ENCODE measurements at regions not wholly inside any gene's neighbourhood (a gene's known extent, or its start where the extent isn't known, plus 50 kb on each side); places are given as distances from the start of the nearest gene placed in this dataset.

DNA sequence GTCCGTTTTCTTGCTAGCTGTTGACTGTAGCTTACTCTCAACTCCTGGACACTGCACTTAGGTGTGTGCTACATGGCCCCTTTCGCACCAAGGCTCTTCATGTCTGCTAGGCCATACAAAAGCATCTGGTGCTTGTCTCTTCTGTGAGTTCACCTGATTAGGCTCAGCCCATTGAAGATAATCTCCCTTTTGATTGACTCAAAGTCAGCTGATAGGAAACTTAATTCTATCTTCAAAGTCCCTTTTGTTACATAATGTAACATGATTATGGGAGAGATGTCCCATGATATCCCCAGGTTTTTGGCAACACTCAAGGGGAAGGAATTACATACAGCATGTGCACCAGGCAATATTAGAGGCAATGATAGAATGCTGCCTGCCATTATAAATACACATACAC, 263.0 kb upstream of the JAG1 start:
- H3K4me1 ChIP-seq, result peaks cover 0 to 18% (median 9%) of the 10 kb centered on the region in 12 donors
- peaks cover 0 to 5% (median 0%) of the 10 kb centered on the region in 12 donors for H3K9me3 ChIP-seq
- H3K36me3 ChIP-seq, result no peaks in the 10 kb centered on the region
- intact Hi-C loops (cut with DNase I), result no loop called here
- DNase-seq (no peak), ATAC-seq (no peak)
- H3K27ac ChIP-seq, result peak overlapping the region in 1 of 12 donors; percentile 39
- H3K4me3 ChIP-seq, result no peak overlapping the region
- WGBS, 4 donors, result 91 to 100% (median 96%) methylated on average over 2 of the region's 2 CpGs
- H3K27me3 ChIP-seq, result no peaks in the 10 kb centered on the region
- TF ChIP-seq POLR2A (IDR thresholded peaks at IDR 0.05), result no peak
- TF ChIP-seq, protein P1, sequence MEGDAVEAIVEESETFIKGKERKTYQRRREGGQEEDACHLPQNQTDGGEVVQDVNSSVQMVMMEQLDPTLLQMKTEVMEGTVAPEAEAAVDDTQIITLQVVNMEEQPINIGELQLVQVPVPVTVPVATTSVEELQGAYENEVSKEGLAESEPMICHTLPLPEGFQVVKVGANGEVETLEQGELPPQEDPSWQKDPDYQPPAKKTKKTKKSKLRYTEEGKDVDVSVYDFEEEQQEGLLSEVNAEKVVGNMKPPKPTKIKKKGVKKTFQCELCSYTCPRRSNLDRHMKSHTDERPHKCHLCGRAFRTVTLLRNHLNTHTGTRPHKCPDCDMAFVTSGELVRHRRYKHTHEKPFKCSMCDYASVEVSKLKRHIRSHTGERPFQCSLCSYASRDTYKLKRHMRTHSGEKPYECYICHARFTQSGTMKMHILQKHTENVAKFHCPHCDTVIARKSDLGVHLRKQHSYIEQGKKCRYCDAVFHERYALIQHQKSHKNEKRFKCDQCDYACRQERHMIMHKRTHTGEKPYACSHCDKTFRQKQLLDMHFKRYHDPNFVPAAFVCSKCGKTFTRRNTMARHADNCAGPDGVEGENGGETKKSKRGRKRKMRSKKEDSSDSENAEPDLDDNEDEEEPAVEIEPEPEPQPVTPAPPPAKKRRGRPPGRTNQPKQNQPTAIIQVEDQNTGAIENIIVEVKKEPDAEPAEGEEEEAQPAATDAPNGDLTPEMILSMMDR (IDR thresholded peaks at IDR 0.05), result no peak

DNA sequence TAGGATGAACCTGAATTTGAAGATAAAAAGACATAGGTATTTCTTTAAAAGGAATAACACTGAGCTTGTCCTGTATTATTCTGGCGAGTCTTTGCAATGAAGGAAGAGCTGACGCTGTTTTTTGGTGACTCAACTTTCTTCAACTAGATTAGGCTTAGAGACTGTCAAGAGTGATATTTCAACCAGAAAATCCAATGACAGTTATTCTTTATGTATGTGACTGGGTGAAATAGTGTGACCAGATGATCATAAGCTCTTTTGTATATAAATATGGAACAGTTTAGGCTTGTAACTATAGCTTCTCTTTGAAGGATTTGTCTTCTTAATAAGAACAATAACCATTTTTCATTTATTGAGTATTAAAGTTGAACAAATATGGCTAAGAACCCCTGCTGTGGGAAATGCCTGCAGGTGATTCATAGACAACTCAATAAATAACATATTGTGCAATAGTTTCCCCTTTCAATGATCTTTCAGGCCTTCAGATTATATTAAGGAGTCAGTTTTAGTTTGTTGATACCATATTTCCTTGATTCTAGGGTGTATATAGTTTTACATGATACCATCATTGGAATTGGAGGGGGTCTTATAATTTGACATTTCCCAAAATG, 265.6 kb upstream of the JAG1 start:
- Histone ChIP-seq H3K4me3 (no peak overlapping the region), H3K36me3 (no peaks in the 10 kb centered on the region), H3K27me3 (no peaks in the 10 kb centered on the region), H3K9me3 (no peaks in the 10 kb centered on the region), H3K27ac (no peak overlapping the region), H3K4me1 (peaks cover 0 to 18% (median 9%) of the 10 kb centered on the region in 12 donors)
- DNase-seq (no peak), ATAC-seq (no peak)
- intact Hi-C loops (cut with DNase I), result no loop called here
- 96 to 99% (median 98%) methylated on average over 2 of the region's 2 CpGs for WGBS, 4 donors
- TF ChIP-seq POLR2A (IDR thresholded peaks at IDR 0.05), result no peak
- TF ChIP-seq, protein P1 (IDR thresholded peaks at IDR 0.05), result no peak

DNA sequence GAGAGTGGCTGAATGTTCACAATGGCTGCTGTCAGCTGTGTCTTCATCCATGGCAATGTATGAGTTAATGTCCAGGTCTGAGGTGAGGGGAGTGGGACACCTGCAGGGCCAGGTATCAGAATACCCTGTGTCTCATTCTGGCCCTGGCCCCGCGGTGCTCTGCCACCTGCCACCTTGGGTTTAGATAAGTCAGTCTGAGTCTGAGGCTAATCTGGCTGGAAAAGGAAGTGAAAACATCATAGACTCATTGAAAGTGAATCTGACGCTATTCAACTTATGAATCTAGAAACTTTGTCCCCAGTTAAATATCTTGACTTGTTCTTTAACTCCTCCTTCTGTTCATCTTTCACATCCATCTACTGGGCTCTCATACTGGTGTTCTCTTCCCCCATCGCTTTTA, 267.1 kb upstream of the JAG1 start:
- Histone ChIP-seq H3K4me3 (no peak overlapping the region), H3K9me3 (no peaks in the 10 kb centered on the region), H3K27me3 (no peaks in the 10 kb centered on the region), H3K27ac (no peak overlapping the region), H3K4me1 (peaks cover 0 to 11% (median 4%) of the 10 kb centered on the region in 12 donors), H3K36me3 (no peaks in the 10 kb centered on the region)
- TF ChIP-seq, protein P1 (IDR thresholded peaks at IDR 0.05), result no peak
- WGBS, 4 donors, result 84 to 90% (median 88%) methylated on average over 4 of the region's 4 CpGs
- no peak for DNase-seq
- intact Hi-C loops (cut with DNase I), result no loop called here
- no peak for ATAC-seq

DNA sequence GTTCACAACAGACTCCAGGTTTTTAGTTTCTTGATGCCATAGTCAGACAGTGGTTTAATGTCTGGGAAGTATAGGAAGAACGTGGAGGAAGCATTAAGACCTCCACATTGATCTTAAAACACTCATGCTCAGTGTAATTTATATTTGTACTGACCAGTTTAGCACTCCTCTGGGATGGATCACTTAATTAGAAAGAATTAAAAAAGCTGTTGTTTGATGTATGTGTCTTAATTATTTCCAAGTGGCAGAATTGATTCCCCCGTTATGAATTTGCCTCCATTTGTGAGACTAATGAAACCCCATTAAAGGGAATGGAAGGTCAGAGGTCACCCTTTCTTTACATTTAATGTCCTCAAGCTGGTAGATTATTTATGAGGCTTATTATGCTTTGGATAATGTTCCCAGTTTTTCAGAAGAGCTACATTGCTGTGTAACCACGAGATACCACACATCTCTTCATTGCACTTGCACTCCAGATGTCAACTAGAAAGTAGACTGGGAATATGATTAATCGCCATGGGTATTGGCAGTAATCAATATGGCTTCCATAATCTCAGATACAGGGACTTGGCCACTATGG, 270.0 kb upstream of the JAG1 start:
- 88 to 94% (median 93%) methylated on average over 4 of the region's 4 CpGs for WGBS, 4 donors
- Histone ChIP-seq H3K4me3 (no peak overlapping the region), H3K27ac (no peak overlapping the region), H3K36me3 (no peaks in the 10 kb centered on the region), H3K27me3 (no peaks in the 10 kb centered on the region), H3K9me3 (no peaks in the 10 kb centered on the region), H3K4me1 (no peaks in the 10 kb centered on the region)
- ATAC-seq (no peak), DNase-seq (no peak)
- intact Hi-C loops (cut with DNase I), result no loop called here
- no peak for TF ChIP-seq POLR2A (IDR thresholded peaks at IDR 0.05)
- TF ChIP-seq, protein P1 (IDR thresholded peaks at IDR 0.05), result no peak
